HCT116 (cell line): ENCODE measurements at regions not wholly inside any gene's neighbourhood (a gene's known extent, or its start where the extent isn't known, plus 50 kb on each side); places are given as distances from the start of the nearest gene placed in this dataset.

Experiments
- EZH2 ChIP-seq: fragments of 200-600 bp; sonication (generic); IDR thresholded peaks from 2 replicates; pipeline ENCODE4 v1.6.1; 2017; ENCODE audit warnings: antibody characterized with exemption, mixed run types
- FOSL1 ChIP-seq: IDR thresholded peaks from 2 replicates; pipeline ENCODE4 v1.6.1; 2012; ENCODE audit warnings: low read depth
- POLR2A ChIP-seq: IDR thresholded peaks from 2 replicates; pipeline ENCODE4 v1.7.0; 2011; ENCODE audit warnings: borderline replicate concordance; ENCODE audit not compliant: insufficient read depth, insufficient read length; ENCODE audit errors: extremely low read depth
- POLR2AphosphoS5 ChIP-seq: IDR thresholded peaks from 2 replicates; pipeline ENCODE4 v1.6.1; 2011; ENCODE audit warnings: mild to moderate bottlenecking, low read depth, low read length, moderate library complexity
- TF ChIP-seq, protein P1 (sequence below), 3 experiments: fragments of 200-600 bp in 1 of 3; sonication (generic) in 1 of 3; IDR thresholded peaks in 2 of 3; conservative IDR thresholded peaks in 1 of 3; 2 replicates each; pipeline ENCODE4 v1.5.1; 2012 to 2017; ENCODE audit warnings: low read depth in 2 of 3, low read length in 2 of 3, antibody characterized with exemption in 1 of 3, borderline replicate concordance in 1 of 3, control low read depth in 1 of 3, mild to moderate bottlenecking in 1 of 3, mixed read lengths in 1 of 3, mixed run types in 1 of 3, moderate library complexity in 1 of 3; ENCODE audit not compliant: insufficient read depth in 1 of 3
- TF ChIP-seq, protein P2 (sequence below): IDR thresholded peaks from 2 replicates; pipeline ENCODE4 v1.6.1; 2012; ENCODE audit warnings: low read depth

DNA sequence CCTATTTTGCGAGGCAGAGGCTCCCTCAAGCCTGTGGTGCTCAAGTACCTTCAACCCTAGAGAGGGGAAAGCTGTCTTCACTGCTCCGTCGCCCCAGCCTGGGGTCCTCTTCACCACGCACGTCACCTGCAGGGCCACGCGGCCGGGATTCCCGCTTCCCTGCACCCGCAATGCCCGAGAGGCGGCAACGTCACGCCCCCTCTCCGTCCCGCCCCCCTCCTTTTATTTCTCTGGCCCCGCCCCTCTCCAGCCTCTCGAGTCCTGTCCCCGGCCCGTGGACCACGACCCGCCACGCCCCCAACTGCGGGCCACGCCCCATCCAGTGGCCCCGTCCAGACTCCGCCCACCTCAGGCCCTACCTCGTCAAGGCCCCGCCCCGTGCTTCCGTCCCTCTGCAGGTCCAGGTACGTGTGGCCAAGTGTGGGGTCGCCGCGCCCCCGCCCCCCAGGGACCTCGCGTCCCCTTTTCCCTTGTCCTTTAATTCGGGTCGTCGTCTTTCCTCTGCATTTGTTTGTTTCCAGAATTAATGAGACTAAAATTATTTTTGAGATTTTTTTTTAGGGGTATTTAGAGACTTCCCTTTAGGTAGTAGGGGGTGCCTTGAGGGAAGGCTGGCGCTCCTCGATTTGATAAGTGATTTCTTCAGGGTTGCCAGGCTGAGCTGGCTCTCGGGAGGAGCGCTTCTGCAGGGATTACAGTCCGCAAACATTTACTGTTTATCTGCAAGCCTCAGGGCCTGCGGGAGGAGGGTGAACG, 69.8 kb upstream of the BAIAP2L1 start:
- TF ChIP-seq EZH2 (no peak), POLR2AphosphoS5 (no peak), FOSL1 (no peak), POLR2A (no peak)
- TF ChIP-seq, protein P1, sequence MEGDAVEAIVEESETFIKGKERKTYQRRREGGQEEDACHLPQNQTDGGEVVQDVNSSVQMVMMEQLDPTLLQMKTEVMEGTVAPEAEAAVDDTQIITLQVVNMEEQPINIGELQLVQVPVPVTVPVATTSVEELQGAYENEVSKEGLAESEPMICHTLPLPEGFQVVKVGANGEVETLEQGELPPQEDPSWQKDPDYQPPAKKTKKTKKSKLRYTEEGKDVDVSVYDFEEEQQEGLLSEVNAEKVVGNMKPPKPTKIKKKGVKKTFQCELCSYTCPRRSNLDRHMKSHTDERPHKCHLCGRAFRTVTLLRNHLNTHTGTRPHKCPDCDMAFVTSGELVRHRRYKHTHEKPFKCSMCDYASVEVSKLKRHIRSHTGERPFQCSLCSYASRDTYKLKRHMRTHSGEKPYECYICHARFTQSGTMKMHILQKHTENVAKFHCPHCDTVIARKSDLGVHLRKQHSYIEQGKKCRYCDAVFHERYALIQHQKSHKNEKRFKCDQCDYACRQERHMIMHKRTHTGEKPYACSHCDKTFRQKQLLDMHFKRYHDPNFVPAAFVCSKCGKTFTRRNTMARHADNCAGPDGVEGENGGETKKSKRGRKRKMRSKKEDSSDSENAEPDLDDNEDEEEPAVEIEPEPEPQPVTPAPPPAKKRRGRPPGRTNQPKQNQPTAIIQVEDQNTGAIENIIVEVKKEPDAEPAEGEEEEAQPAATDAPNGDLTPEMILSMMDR (IDR thresholded peaks at IDR 0.05 in 2 of 3, conservative IDR thresholded peaks at IDR 0.05 in 1 of 3; ENCODE audit: borderline replicate concordance in 1 of 3, insufficient read depth in 1 of 3, low read depth in 2 of 3, low read length in 2 of 3), result no peak
- TF ChIP-seq, protein P2, sequence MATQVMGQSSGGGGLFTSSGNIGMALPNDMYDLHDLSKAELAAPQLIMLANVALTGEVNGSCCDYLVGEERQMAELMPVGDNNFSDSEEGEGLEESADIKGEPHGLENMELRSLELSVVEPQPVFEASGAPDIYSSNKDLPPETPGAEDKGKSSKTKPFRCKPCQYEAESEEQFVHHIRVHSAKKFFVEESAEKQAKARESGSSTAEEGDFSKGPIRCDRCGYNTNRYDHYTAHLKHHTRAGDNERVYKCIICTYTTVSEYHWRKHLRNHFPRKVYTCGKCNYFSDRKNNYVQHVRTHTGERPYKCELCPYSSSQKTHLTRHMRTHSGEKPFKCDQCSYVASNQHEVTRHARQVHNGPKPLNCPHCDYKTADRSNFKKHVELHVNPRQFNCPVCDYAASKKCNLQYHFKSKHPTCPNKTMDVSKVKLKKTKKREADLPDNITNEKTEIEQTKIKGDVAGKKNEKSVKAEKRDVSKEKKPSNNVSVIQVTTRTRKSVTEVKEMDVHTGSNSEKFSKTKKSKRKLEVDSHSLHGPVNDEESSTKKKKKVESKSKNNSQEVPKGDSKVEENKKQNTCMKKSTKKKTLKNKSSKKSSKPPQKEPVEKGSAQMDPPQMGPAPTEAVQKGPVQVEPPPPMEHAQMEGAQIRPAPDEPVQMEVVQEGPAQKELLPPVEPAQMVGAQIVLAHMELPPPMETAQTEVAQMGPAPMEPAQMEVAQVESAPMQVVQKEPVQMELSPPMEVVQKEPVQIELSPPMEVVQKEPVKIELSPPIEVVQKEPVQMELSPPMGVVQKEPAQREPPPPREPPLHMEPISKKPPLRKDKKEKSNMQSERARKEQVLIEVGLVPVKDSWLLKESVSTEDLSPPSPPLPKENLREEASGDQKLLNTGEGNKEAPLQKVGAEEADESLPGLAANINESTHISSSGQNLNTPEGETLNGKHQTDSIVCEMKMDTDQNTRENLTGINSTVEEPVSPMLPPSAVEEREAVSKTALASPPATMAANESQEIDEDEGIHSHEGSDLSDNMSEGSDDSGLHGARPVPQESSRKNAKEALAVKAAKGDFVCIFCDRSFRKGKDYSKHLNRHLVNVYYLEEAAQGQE, result no peak
